Erythroblast (primary cell): ENCODE measurements at regions not wholly inside any gene's neighbourhood (a gene's known extent, or its start where the extent isn't known, plus 50 kb on each side); places are given as distances from the start of the nearest gene placed in this dataset.

Experiments used
- GATA1 ChIP-seq: IDR thresholded peaks from 2 replicates; pipeline ENCODE4 v1.6.1; 2011; ENCODE audit warnings: low read depth, mild to moderate bottlenecking, control low read depth, low read length, moderate library complexity
- POLR2A ChIP-seq: IDR thresholded peaks from 2 replicates; pipeline ENCODE4 v1.6.1; 2011; ENCODE audit warnings: mild to moderate bottlenecking, low read length

DNA sequence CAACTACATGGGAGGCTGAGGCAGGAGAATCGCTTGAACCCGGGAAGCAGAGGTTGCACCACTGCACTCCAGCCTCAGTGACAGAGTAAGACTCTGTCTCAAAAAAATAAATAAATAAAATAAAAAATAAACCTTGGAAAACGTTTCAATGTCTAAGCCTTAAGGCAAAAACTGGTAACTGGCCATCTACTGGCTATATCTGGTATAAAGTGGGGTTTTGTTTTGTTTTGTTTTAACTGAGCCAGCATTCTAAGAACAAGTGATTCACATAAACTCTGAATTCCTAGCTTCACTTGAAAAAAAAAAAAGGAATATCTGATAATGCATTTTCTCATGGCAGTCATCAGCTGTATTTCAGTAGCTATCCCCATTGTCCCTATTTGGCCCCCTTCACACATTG lies 126.1 kb upstream of the EFNA5 start:
- TF ChIP-seq POLR2A, result no peak
- no peak for TF ChIP-seq GATA1
